ENCODE measurements at regions not wholly inside any gene's neighbourhood (a gene's known extent, or its start where the extent isn't known, plus 50 kb on each side); places are given as distances from the start of the nearest gene placed in this dataset.

DNA sequence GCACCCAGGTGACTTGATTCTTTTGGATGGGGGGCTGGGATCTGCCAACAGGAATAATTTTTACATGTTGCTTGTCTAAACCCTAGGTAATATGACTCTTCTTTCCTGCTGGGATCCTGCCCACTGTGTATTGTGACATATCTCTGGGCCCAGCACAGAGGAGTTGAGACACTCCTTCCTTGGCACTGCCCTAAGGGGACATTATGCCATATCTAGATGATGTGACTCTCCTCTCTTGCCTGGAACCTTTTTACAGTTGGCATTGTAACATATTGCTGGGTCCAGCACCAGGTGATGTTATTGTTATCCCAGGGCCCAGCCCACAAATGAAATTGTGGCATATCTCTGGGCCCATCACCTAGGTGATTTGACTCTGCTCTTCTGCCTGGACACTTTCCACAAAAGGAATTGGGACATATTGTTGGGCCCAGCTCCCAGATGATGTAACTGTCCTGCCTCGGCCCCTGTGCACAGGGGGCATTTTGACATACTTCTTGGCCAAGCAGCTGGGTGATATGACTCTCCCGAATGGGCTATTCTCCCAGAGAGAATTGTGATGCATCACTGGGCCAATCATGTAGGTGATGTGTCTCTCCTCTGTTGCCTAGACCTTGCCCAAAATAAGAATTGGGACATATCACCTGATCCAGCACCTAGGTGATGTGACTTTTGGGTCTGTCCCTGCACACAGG is 1837.7 kb downstream of the TP53TG3F start:
- no peak overlapping the region for H3K4me3 ChIP-seq
- 0 to 40% (median 39%) methylated on average over 1 to 2 of the region's 2 CpGs; no CpG with 5 or more reads in 5 of the 10 experiments for whole genome bisulfite sequencing, 10 experiments
- no peaks in the 10 kb centered on the region for H3K4me1 ChIP-seq (replicated peaks in 1 of 2)
- in situ Hi-C loops (cut with MboI; ENCODE audit: low pct_unique_long_range_greater_than_20kb in 2 of 9, low sequenced_read_pairs in 9 of 9, unreplicated experiment in 9 of 9): no loop called here
- no peak for ATAC-seq (replicated peaks in 6 of 8)
- no peak overlapping the region for H3K27ac ChIP-seq

DNA sequence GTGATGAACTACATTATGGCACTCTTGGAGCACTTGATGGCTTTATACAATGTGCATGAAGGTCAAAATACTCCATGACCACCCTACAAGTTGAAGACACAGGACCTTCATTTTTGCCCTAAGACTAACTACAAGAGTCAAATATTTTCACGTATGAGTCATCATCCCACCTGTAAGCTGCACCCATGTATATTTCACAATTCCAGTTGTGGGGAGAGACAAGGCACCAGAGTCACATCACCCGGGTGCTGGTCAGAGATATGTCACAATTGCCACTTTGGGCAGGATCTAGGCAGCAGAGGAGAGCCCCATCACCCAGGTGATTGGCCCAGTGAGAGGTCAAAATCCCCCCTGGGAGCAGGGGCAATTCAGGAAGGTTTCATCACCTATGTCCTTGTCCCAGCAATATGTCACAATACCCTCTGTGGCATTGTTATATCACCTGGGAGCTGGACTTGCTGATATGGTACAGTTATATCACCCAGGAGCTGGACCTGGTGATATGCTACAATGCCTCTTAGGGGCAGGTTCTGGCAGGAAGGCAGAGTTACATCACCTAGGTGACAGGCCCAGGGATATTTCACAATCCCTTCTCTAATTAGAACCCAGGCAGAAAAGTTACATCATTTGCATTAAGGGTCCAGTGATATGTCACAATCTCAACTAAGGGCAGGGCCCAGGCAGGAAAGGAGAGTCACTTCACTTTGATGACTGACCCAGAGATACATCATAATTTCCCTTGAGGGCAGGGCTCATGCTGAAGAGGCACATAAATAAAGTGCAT is 1839.2 kb downstream of the TP53TG3F start:
- Histone ChIP-seq H3K4me1 (replicated peaks in 1 of 2) (no peaks in the 10 kb centered on the region), H3K4me3 (no peak overlapping the region), H3K27ac (no peak overlapping the region)
- WGBS, 10 experiments: 0 to 31% (median 9%) methylated on average over 1 to 2 of the region's 2 CpGs; no CpG with 5 or more reads in 4 of the 10 experiments
- in situ Hi-C loops (cut with MboI; ENCODE audit: low pct_unique_long_range_greater_than_20kb in 2 of 9, low sequenced_read_pairs in 9 of 9, unreplicated experiment in 9 of 9): no loop called here
- ATAC-seq (replicated peaks in 6 of 8): no peak

DNA sequence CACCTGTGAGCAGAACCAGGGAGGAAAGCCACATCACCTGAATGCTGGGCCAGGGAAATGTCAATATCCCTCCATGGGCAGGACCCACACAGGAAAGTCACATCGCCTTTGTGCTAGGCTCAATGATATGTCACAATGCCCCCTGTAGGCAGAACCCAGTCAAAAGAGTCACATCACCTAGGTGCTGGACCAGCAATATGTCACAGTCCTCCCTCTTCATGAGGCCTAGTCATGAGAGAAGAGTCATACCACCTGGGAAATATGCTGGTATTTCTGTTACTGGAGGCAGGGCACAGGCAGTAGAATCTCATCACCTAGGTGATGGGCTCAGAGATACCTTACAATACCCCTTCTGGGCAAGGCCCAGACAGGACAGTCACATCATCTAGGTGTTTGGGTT is 1843.4 kb downstream of the TP53TG3F start:
- WGBS, 10 experiments: 0% methylated on average over 1 of the region's 1 CpG; no CpG with 5 or more reads in 9 of the 10 experiments
- no peak for ATAC-seq (replicated peaks in 6 of 8)
- in situ Hi-C loops (cut with MboI; ENCODE audit: low pct_unique_long_range_greater_than_20kb in 2 of 9, low sequenced_read_pairs in 9 of 9, unreplicated experiment in 9 of 9): no loop called here

DNA sequence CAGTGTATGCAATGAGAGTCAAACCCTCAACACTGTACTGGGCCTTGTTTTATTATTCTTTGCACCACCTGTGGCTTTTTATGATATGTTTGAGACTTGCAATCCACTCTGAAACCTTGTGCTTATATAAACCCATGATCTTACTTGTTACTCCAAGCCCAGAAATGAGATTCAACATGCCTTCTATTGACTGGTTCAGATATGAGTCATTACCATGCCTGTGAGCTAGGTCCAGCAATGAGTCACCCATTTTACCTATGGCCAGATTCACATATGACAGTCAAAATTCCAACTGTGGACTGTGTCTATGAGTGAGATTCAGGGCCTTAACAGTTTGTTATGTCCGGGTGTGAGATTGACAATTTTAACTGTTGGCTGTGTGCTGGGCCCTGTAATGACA is 1846.1 kb downstream of the TP53TG3F start:
- WGBS, 10 experiments: 0 to 60% (median 30%) methylated on average over 1 of the region's 1 CpG; no CpG with 5 or more reads in 6 of the 10 experiments
- in situ Hi-C loops (cut with MboI; ENCODE audit: low pct_unique_long_range_greater_than_20kb in 2 of 9, low sequenced_read_pairs in 9 of 9, unreplicated experiment in 9 of 9): no loop called here
- Histone ChIP-seq H3K4me1 (replicated peaks in 1 of 2) (no peaks in the 10 kb centered on the region), H3K27ac (no peak overlapping the region), H3K4me3 (no peak overlapping the region)
- ATAC-seq (replicated peaks in 6 of 8): no peak

More for the DNA sequence above, 1843.4 kb downstream of the TP53TG3F start:
- H3K27ac ChIP-seq: no peak overlapping the region
- H3K4me3 ChIP-seq: no peak overlapping the region
- H3K4me1 ChIP-seq (replicated peaks in 1 of 2): no peaks in the 10 kb centered on the region

DNA sequence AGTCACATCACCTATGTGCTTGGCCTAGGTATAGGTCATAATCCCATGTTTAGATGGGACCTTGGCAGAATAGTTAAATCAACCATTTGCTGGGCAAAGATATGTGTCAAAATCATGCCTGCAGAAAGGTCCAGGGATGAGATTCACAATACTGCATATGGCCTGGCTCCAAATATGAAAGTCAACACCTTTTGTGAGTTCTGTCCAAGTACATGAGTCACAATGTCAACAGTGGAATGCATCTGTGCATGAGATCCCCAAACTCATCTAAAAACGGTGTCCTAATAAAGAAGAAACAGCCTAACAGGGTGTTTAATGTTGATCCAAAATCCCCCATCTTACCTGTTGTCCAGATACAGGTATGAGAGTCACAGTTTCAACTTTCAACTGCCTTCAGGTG is 1847.5 kb downstream of the TP53TG3F start:
- Histone ChIP-seq H3K4me3 (no peak overlapping the region), H3K27ac (no peak overlapping the region), H3K4me1 (replicated peaks in 1 of 2) (no peaks in the 10 kb centered on the region)
- in situ Hi-C loops (cut with MboI; ENCODE audit: low pct_unique_long_range_greater_than_20kb in 2 of 9, low sequenced_read_pairs in 9 of 9, unreplicated experiment in 9 of 9): no loop called here
- 0% methylated on average over 1 of the region's 1 CpG; no CpG with 5 or more reads in 5 of the 10 experiments for WGBS, 10 experiments
- ATAC-seq (replicated peaks in 6 of 8): no peak

DNA sequence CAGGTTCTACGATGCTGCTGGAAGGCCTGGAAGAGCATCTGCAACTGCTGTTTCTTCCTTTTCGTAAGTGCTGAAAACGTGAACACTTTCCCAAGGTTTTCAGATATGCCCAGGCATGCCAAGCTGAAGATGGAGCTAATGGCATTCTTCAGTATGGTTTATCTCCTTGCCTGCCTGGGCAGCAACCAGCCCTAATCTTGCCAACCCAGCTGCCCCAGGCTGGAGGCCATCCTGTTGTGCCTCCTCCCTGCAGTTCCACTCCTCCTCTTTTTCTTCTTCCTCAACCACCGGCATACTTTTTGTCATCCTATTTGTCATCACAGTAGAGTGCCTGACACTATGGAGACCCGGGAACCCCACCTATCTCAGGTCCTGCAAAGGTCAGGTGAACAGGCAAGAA is 1849.3 kb downstream of the TP53TG3F start:
- Histone ChIP-seq H3K4me1 (replicated peaks in 1 of 2) (no peaks in the 10 kb centered on the region), H3K27ac (no peak overlapping the region), H3K4me3 (no peak overlapping the region)
- in situ Hi-C loops (cut with MboI; ENCODE audit: low pct_unique_long_range_greater_than_20kb in 2 of 9, low sequenced_read_pairs in 9 of 9, unreplicated experiment in 9 of 9): no loop called here
- no peak for ATAC-seq (replicated peaks in 6 of 8)
- WGBS, 10 experiments: 8 to 51% (median 34%) methylated on average over 1 to 4 of the region's 5 CpGs; no CpG with 5 or more reads in 4 of the 10 experiments

DNA sequence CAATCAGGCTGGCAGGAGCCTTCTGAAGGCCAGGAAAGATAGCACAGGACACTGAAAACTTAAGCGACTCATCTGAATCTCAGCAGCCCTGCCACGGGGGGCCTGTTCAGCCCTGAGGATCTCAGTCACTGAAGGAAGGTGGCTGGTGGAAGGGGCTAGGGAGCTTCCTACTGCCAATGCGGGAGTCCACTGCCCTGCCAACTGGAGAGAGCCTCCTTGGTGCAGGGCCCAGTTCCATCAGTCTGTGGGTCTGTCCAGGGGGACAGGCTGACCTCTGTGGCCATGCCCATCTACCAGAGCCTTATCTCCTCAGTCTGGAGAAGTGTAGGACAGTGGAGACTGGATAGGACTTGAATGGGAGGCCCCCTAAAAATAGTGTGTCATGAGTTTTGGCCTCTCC is 1851.6 kb downstream of the TP53TG3F start:
- Histone ChIP-seq H3K4me1 (replicated peaks in 1 of 2) (no peaks in the 10 kb centered on the region), H3K4me3 (no peak overlapping the region), H3K27ac (no peak overlapping the region)
- ATAC-seq (replicated peaks in 6 of 8): no peak
- WGBS, 10 experiments: 27 to 100% (median 55%) methylated on average over 1 to 3 of the region's 3 CpGs; no CpG with 5 or more reads in 7 of the 10 experiments
- in situ Hi-C loops (cut with MboI; ENCODE audit: low pct_unique_long_range_greater_than_20kb in 2 of 9, low sequenced_read_pairs in 9 of 9, unreplicated experiment in 9 of 9): no loop called here

DNA sequence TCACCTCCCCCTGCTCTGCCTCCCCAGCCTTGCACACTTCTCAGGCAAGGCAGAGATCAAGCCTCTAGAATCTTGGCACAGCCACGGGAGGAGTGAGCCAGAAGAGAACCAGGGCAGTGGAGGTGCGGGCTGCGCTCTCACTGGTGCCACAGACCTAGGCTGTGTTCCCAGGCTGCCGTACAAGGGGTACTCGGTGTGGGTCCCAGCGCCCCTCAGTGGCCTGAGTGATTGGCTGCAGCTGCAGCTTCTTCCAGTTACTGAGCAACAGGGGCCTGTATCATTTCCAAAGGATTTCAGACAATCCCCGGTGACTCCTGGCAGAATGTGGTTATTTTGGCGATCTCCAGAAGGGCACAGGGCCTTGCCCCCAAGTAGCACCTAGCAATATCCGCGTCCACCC is 1852.1 kb downstream of the TP53TG3F start:
- H3K27ac ChIP-seq: no peak overlapping the region
- 0 to 73% (median 29%) methylated on average over 1 to 3 of the region's 10 CpGs; no CpG with 5 or more reads in 4 of the 10 experiments for WGBS, 10 experiments
- in situ Hi-C loops (cut with MboI; ENCODE audit: low pct_unique_long_range_greater_than_20kb in 2 of 9, low sequenced_read_pairs in 9 of 9, unreplicated experiment in 9 of 9): no loop called here
- H3K4me3 ChIP-seq: no peak overlapping the region
- H3K4me1 ChIP-seq (replicated peaks in 1 of 2): no peaks in the 10 kb centered on the region
- no peak for ATAC-seq (replicated peaks in 6 of 8)

DNA sequence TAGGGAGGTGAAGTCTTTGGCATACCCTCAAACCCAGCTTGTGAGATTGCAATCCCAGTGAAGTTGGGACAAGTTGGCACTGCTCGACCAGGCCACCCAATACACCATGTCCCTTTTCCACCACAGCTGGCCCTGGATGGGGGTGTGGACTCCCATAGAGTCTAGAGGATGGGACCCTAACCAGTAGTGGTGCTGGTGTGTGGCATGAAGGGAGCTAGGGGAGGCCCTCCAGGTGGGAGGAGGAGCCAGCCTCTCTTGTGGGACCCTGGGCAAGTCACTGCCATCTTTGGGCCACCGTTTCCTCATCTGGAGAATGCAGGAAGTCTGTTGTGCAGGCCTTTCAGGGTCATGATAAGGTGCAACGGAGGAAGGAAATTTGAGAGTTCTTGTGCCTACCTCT is 1854.9 kb downstream of the TP53TG3F start:
- in situ Hi-C loops (cut with MboI; ENCODE audit: low pct_unique_long_range_greater_than_20kb in 2 of 9, low sequenced_read_pairs in 9 of 9, unreplicated experiment in 9 of 9): no loop called here
- 17 to 33% methylated on average over 1 of the region's 3 CpGs; no CpG with 5 or more reads in 8 of the 10 experiments for WGBS, 10 experiments

DNA sequence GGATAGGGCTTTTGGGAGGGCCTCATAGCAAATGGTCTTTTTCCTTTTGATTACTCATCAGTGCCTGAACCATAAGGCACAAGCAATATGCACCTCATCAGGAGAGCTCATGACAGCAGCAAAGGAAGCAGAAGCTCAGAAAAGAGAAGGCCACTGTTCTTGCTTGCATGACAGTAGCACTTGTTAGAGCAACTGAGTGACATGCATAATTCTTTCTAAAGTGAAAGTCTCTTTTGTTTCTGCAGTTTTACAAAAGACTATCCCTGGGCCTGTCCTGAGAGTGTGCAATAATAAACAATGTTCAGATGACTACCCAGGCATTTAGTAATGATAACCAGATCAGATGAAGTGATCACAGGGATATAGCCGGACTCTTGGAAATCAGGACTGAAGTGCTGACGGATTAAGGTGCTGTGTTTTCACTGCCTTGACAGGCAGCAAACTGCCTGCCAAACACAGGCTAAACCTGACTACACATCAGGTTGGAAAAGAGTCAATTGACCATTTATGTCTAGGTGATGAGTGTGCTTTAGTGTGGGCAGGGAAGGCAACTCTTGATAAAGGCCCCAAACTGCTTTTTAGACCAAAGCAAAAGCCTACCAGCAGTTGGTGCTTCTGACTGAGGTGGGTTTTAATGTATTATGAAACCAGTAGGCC is 1860.3 kb downstream of the TP53TG3F start:
- 0 to 51% (median 15%) methylated on average over 1 to 2 of the region's 2 CpGs; no CpG with 5 or more reads in 4 of the 10 experiments for WGBS, 10 experiments
- no peaks in the 10 kb centered on the region for H3K4me1 ChIP-seq (replicated peaks in 1 of 2)
- ATAC-seq (replicated peaks in 6 of 8): no peak
- H3K27ac ChIP-seq: no peak overlapping the region
- in situ Hi-C loops (cut with MboI; ENCODE audit: low pct_unique_long_range_greater_than_20kb in 2 of 9, low sequenced_read_pairs in 9 of 9, unreplicated experiment in 9 of 9): no loop called here
- H3K4me3 ChIP-seq: no peak overlapping the region

More for the DNA sequence above, 1854.9 kb downstream of the TP53TG3F start:
- no peak overlapping the region for H3K27ac ChIP-seq
- ATAC-seq (replicated peaks in 6 of 8): no peak
- no peaks in the 10 kb centered on the region for H3K4me1 ChIP-seq (replicated peaks in 1 of 2)
- H3K4me3 ChIP-seq: no peak overlapping the region

DNA sequence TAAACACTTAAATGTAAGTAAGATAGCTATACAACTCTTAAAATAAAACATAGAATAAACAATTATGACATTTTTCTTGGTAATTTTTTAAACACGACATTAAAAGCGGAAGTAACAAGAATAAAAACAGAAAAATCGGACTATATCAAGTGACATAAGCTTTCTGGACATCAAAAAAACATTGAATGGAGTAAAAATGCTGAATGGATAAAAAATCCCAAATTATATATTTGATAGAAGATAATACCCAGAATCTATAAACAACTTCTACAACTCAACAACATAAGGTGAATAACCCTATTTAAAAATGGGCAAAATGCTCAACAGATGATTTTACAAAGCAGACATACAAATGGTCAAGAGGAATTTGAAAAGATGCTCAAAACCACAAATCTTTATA is 1866.5 kb downstream of the TP53TG3F start:
- in situ Hi-C loops (cut with MboI; ENCODE audit: low pct_unique_long_range_greater_than_20kb in 2 of 9, low sequenced_read_pairs in 9 of 9, unreplicated experiment in 9 of 9): no loop called here

DNA sequence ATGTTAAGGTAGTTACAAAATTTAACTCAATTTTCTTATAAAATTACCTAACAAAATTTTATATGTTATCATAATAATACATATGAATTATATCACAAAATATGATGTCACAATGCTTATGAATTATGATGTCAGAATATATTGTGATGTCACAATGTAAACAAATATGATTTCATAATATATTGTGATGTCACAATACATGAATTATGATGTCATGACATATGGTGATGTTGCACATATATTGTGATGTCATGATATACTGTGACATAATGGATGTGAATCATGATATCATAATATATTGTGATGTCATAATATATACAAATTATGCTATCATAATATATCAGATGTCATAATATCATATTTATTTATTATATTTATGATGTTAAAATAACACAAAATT is 1879.9 kb downstream of the TP53TG3F start:
- Histone ChIP-seq H3K27ac (no peak overlapping the region), H3K4me3 (no peak overlapping the region), H3K4me1 (replicated peaks in 1 of 2) (no peaks in the 10 kb centered on the region)
- no peak for ATAC-seq (replicated peaks in 6 of 8)
- in situ Hi-C loops (cut with MboI; ENCODE audit: low pct_unique_long_range_greater_than_20kb in 2 of 9, low sequenced_read_pairs in 9 of 9, unreplicated experiment in 9 of 9): no loop called here

More for the DNA sequence above, 1866.5 kb downstream of the TP53TG3F start:
- Histone ChIP-seq H3K4me1 (replicated peaks in 1 of 2) (no peaks in the 10 kb centered on the region), H3K4me3 (no peak overlapping the region), H3K27ac (no peak overlapping the region)
- ATAC-seq (replicated peaks in 6 of 8): no peak
- 9 to 47% (median 30%) methylated on average over 3 of the region's 3 CpGs; no CpG with 5 or more reads in 1 of the 10 experiments for WGBS, 10 experiments

DNA sequence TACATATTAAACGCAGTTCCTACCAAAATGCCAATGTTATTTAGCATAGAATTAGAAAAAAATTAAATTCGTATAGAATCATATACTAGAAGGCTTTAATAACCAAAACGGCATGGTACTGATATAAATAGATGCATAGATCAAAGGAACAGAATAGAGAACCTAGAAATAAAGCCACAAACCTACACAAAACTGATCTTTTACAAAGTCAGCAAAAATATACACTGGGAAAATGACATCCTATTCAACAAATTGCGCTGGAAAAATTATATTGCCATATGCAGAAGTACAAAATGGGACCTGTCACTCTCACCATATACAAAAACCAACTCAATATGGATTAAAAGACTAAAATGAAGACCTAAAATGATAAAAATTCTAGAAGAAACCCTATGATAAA is 1882.6 kb downstream of the TP53TG3F start:
- ATAC-seq (replicated peaks in 6 of 8): no peak
- no peaks in the 10 kb centered on the region for H3K4me1 ChIP-seq (replicated peaks in 1 of 2)
- WGBS, 10 experiments: 3 to 28% (median 12%) methylated on average over 1 to 4 of the region's 4 CpGs
- in situ Hi-C loops (cut with MboI; ENCODE audit: low pct_unique_long_range_greater_than_20kb in 2 of 9, low sequenced_read_pairs in 9 of 9, unreplicated experiment in 9 of 9): no loop called here
- no peak overlapping the region for H3K27ac ChIP-seq
- H3K4me3 ChIP-seq: no peak overlapping the region

Data from motor neuron (in vitro differentiated cells).